GM18502 (cell line): ENCODE measurements at regions not wholly inside any gene's neighbourhood (a gene's known extent, or its start where the extent isn't known, plus 50 kb on each side); places are given as distances from the start of the nearest gene placed in this dataset.

ENCODE experiments used
- ATAC-seq: cut with Tn5 transposase; IDR thresholded peaks from one replicate; pipeline ENCODE4 v1.9.1; 2021; ENCODE audit warnings: mild to moderate bottlenecking; ENCODE audit not compliant: unreplicated experiment, poor library complexity

DNA sequence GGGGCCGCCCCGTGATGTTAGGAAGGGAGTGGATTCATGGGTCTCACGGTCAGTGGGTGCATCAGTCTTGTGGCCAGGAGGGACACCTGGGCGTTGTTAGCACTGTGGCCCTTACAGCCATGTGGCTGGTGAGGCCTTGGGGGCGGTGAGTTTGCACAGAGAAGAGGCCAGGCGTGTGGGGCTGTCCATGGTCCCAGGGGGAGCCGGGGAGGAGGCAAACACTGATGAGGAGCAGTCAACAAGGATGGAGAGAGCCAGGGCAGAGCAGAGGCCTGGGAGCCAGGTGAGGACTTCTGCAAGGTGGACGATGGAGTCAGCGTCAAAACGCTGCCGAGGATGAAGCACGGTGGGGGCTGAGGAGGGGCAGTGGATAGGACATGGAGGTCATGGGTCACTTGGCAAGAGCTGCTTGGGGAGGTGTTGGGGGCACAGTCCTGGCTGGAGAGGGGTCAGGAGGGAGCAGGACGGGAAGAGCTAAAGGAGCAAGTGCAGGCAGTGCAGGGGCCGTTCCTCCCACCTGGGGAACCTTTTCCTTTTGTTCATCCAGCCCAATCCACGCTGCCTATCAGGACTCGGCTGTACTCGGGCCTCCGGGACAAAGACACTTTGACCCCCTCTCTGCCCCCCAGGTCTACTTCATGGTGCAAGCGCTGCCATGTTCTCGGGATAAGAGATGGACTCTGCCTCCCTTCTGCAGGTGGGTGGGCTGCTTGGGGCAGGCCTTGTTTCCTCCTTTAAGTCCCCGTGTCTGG is 801.1 kb downstream of the TBC1D22A start:
- ATAC-seq, result no peak

- ATAC-seq, result no peak
These were observed 799.3 kb downstream of the TBC1D22A start for GRCh38 chr22:47561766-47562165.

DNA sequence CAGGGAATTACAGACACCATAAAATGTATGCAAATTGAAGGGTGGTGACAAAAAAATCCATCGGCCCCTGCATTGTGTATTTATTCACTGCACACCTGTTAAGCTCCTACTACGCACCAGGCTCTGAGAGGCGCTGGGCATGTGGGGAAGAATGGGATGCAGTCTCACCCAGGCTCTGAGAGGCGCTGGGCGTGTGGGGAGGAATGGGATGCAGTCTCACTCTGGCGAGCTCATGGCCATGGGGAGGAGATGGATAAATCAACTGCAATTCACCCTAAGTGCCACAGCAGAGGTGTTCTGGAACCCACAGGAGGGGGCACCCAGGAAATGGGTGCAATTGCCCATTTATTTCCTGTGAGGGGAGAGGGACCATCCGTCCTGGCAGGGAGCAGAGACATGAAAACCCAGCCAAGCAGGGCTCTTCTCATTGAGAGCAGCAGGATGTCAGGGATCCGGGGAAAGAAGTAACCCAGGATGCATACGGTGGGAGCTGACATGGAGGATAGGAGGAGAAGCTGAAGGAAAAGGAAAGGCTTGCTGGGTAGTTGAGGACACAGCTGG is 798.7 kb downstream of the TBC1D22A start:
- no peak for ATAC-seq

GRCh38 chr22:47558828-47559700 is 796.6 kb downstream of the TBC1D22A start:
- no peak for ATAC-seq

DNA sequence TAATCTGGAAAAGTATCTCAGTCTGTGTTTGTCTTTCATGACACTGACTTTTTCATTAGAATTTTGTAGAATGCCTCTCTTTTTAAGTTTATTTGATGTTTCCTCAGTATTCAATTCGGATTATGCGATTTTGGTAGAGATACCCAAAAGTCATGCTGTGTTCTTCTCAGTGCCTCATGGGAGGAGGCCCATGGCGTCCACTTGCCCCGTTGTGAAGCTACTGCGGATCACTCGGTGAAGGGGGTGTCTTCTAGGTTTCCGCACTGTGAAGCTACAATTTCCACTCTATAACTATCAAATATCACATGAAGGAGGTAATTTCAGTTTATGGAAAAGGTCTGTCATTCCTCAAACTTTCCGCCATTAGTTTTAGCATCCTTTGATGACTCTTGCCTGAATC is 794.0 kb downstream of the TBC1D22A start:
- ATAC-seq, result no peak

- no peak for ATAC-seq
These were observed 791.0 kb downstream of the TBC1D22A start for GRCh38 chr22:47553436-47553835.

DNA sequence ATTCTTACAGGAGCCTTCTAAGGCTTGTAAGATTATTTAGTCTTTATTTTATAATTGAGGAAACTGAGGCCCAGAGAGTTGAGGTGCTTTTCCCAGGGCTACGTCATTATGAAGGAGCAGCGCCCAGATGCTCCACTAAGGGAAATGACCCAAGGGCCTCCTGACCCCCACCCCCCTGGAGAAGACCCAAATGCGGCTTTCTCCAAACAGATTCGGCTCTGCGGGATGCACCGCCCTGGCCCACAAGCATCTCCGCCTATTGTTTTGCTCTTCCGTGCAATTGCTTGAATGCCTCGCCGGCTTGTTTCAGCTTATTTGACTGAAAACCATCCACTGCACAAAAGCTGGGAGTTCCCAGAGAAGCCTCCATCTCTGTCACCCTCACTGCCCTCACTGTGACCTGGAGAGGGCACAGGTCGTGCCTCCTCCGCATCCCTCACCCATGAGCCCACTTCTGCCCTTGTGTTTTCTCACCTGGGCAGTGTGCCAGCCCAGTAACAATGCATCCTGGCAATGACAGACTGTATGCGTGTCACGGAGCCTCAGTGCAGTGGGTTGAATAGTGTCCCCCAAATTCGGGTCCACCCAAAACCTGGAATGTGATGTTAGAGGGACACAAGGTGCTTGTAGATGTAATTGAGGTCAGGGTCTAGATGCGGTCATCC is 790.2 kb downstream of the TBC1D22A start:
- ATAC-seq, result no peak

DNA sequence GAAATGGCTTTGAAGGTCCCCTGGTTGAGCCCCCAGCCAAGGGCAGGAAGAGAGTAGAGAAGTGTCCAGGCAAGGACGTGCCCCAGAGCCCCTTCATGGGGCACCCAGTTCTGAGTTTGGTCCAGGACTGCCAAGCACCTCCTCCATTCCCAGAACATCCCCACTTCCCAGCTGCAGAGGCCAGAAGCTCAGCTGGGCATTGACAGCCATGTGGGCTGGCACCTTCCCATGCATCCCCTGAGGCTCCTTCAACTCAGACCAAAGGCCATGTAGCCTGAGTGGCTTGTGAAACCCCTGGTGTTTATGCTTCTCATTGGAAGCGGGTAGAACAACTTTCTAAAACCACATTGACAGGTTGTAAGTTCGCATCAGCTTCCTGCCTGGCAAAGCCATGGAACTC is 789.6 kb downstream of the TBC1D22A start:
- ATAC-seq, result no peak

GRCh38 chr22:47551431-47551775 is 789.0 kb downstream of the TBC1D22A start:
- no peak for ATAC-seq

DNA sequence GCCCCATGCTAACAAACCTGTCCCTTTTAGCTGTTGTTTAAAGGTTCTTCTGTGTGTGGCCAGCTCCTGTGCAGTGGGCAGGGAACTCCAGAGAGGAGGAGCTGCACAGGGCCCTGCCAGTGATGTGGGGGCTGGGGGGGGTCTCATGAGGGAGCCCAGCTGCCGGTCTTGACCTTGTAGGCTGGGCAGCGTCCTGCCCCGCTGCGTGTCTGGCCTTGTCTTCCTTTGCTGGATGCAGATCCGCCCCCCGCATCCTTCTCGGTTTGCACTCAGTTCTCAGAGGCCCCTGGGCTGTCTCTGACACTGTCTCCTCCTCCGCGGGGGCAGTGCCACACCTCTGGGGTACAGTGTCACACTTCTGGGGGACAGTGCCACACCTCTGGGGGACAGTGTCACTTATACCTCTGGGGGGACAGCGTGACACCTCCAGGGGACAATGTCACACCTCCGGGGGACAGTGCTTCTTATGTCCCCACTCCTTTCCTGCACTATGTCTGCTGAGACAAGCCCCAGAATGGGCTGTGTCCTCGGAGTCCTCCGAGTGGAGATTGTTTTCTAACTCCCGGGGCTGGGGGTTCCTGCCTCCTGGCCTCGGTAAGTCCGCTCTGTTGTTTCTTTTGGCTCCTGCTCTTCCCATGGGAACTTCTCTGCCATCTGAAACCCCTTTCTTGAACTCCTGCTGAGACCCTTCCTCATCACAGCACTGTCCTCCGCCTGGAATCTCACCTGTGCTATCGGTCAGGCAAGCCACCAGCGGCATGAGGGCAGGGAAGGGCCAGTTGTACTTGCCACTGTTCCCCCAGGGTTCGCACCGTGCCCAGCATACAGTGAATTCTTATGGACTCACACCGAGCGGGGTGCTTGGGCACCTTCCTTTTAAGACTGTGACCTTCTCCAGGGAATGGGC is 788.3 kb downstream of the TBC1D22A start:
- ATAC-seq, result no peak

GRCh38 chr22:47549741-47550340 is 787.4 kb downstream of the TBC1D22A start:
- no peak for ATAC-seq

DNA sequence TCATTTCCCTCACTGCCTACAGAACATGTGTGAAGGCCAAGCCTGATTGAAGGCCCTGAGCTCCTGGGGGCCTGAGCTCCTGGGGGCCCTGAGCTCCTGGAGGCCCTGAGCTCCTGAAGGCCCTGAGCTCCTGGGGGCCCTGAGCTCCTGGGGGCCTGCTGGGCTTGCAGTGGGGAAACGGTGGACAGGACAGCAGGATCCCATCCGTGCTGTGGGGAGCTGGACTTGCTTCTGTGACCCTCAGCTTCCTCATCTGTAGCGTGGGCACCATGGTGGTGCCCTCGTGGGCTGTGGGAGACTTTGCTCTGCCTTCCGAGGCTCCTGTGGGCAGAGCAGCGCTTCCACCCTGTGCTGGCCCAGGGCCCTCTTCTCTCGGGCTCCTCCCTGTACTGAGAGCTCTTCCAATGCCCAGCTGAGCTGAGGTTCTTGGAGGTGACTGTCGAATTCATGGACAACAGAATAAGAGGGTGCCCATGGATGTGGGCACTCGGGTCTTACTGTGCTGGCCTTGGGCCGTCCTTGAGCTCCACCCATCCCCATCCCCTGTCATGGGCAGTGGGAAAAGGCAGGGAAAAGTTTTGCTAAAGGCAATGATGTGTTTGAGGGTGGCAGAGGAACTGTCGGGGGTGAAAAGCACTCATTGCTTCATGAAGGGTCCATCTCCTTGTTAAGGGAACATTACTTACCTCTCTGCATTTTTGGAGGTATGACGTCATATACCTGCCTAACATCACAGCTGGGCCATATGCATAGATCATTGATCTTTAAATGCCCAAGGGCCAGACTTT is 786.7 kb downstream of the TBC1D22A start:
- no peak for ATAC-seq

DNA sequence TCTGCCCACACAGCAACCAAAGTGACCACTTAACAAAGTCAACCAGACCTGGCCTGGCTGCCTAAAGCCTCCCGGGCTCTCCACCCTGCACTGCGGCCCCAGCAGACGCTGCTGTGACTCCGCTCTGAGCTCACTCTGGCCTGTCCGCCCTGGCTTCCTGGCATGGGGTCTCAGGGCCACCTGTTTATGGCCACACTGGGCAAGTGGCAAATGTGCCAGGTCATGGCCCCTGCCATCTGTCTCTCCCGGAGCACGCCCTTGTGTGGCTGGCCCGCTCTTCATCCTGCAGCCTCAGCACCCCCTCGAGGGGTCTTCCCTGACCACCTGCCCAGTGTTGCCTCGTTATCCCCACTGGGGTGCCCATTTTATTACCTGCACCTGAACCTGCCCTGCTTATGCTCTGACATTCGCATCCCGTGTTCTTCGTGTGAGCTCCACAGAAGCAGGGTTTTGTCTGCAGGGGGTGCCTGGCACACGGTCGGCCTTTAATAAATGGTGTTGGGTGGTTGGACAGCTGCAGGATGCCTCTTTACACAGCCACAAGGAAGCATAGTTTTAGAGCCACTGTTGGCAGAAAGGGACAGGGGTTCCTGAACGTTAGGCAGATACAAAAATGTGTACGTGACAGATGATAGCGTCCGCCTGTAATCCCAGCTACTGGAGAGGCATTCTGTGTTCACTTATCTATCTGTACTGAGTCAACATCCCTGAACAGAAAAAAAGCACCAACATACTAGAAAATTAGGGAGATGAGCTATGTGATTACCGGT is 785.6 kb downstream of the TBC1D22A start:
- ATAC-seq, result no peak

GRCh38 chr22:47547239-47547661 is 784.8 kb downstream of the TBC1D22A start:
- no peak for ATAC-seq

- no peak for ATAC-seq
These were observed 782.2 kb downstream of the TBC1D22A start for GRCh38 chr22:47544696-47545095.

DNA sequence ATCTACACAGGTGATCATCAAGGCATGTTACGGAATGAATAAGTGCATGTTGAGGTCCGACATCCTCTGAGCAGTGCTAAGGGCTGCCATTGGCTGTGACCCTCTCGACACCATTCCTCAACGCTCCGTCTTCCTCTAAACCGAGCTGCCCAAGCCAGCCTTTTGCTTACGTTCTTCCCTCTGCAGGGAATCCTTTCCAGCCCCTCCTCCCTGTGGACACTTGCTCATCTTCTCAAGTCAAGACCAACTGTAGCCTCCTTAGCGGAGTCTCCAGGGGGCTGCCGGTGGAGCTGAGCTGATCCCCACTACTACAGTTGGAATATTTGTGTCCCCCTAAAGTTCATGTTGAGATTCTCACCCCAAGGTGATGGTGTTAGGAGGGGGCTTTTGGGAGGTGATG is 781.0 kb downstream of the TBC1D22A start:
- ATAC-seq, result no peak

GRCh38 chr22:47540011-47540410 is 777.6 kb downstream of the TBC1D22A start:
- no peak for ATAC-seq

GRCh38 chr22:47539374-47539773 is 776.9 kb downstream of the TBC1D22A start:
- ATAC-seq, result no peak
